Mesendoderm (in vitro differentiated cells): ENCODE measurements at regions not wholly inside any gene's neighbourhood (a gene's known extent, or its start where the extent isn't known, plus 50 kb on each side); places are given as distances from the start of the nearest gene placed in this dataset.

Source experiments
- DNase-seq: peaks from one replicate; pipeline ENCODE4 v3.0.0; 2013
- H2AK5ac ChIP-seq: 2 replicates; pipeline ENCODE4 v1.6.1; 2013; ENCODE audit warnings: low read length, inconsistent platforms
- H2BK120ac ChIP-seq: 2 replicates; pipeline ENCODE4 v1.6.1; 2013; ENCODE audit warnings: low read depth, mild to moderate bottlenecking, low read length, moderate library complexity, mixed read lengths
- H2BK15ac ChIP-seq: replicated peaks from 2 replicates; pipeline ENCODE4 v1.6.1; 2013; ENCODE audit warnings: low read depth, mild to moderate bottlenecking, moderate library complexity
- H2BK5ac ChIP-seq: 2 replicates; pipeline ENCODE4 v1.6.1; 2013; ENCODE audit warnings: low read length, inconsistent platforms
- H3K18ac ChIP-seq: 2 replicates; pipeline ENCODE4 v1.6.1; 2013; ENCODE audit warnings: mild to moderate bottlenecking, low read length, mixed read lengths
- H3K23ac ChIP-seq: one replicate; pipeline ENCODE4 v1.6.1; 2013; ENCODE audit warnings: low read length
- H3K27ac ChIP-seq: 2 replicates; pipeline ENCODE4 v1.5.1; 2013; ENCODE audit warnings: low read depth, mild to moderate bottlenecking, inconsistent platforms, low read length, moderate library complexity
- H3K27me3 ChIP-seq: 2 replicates; pipeline ENCODE4 v1.6.1; 2013; ENCODE audit warnings: low read length, control low read depth, mild to moderate bottlenecking, inconsistent platforms; ENCODE audit not compliant: insufficient read depth, poor library complexity
- H3K36me3 ChIP-seq: 2 replicates; pipeline ENCODE4 v1.6.1; 2013; ENCODE audit warnings: low read length, inconsistent platforms; ENCODE audit not compliant: control insufficient read depth, insufficient read depth
- H3K4ac ChIP-seq: one replicate; pipeline ENCODE4 v1.6.1; 2013; ENCODE audit warnings: low read depth, mild to moderate bottlenecking, low read length, moderate library complexity
- H3K4me1 ChIP-seq: 2 replicates; pipeline ENCODE4 v1.6.1; 2013; ENCODE audit warnings: low read depth, low read length, inconsistent platforms; ENCODE audit not compliant: control insufficient read depth
- H3K4me2 ChIP-seq: 2 replicates; pipeline ENCODE4 v1.6.1; 2013; ENCODE audit warnings: low read length
- H3K4me3 ChIP-seq: 2 replicates; pipeline ENCODE4 v1.5.1; 2013; ENCODE audit warnings: mild to moderate bottlenecking, low read length
- H3K56ac ChIP-seq: one replicate; pipeline ENCODE4 v1.6.1; 2013; ENCODE audit warnings: low read length
- H3K79me1 ChIP-seq: 2 replicates; pipeline ENCODE4 v1.6.1; 2013; ENCODE audit warnings: low read length, inconsistent platforms
- H3K79me2 ChIP-seq: 2 replicates; pipeline ENCODE4 v1.6.1; 2013; ENCODE audit warnings: mild to moderate bottlenecking, low read length; ENCODE audit not compliant: control insufficient read depth, insufficient read depth
- H3K9ac ChIP-seq: 2 replicates; pipeline ENCODE4 v1.6.1; 2013; ENCODE audit warnings: low read length, inconsistent platforms
- H4K5ac ChIP-seq: one replicate; pipeline ENCODE4 v1.6.1; 2013; ENCODE audit warnings: low read length
- H4K8ac ChIP-seq: one replicate; pipeline ENCODE4 v1.6.1; 2013; ENCODE audit warnings: low read depth, mild to moderate bottlenecking, control low read depth, low read length, moderate library complexity
- WGBS: extraction: QIAGEN DNeasy Blood & Tissue Kit; methylation state at CpG from one replicate; pipeline ENCODE4 v1.1.7; 2013; ENCODE audit warnings: low lambda C conversion rate, missing lambda C conversion rate; ENCODE audit not compliant: insufficient coverage; ENCODE audit errors: extremely low coverage; 5-methylcytosine and 5-hydroxymethylcytosine counted together

- H3K79me1 ChIP-seq = no peaks in the 10 kb centered on the region
- no peak for DNase-seq
- H2AK5ac ChIP-seq = no peak overlapping the region
- H3K18ac ChIP-seq = no peak overlapping the region
- no peaks in the 10 kb centered on the region for H3K4me1 ChIP-seq
- H4K8ac ChIP-seq = no peak overlapping the region
- no peak overlapping the region for H3K4me2 ChIP-seq
- H2BK120ac ChIP-seq = no peak overlapping the region
- H3K27me3 ChIP-seq = no peaks in the 10 kb centered on the region
- no peaks in the 10 kb centered on the region for H3K36me3 ChIP-seq
- H3K4me3 ChIP-seq = no peak overlapping the region
- no peak overlapping the region for H3K27ac ChIP-seq
- H2BK15ac ChIP-seq = no peak overlapping the region
- H3K23ac ChIP-seq = no peak overlapping the region
- H4K5ac ChIP-seq = no peak overlapping the region
- WGBS = no CpG with 5 or more reads among the region's 19 CpGs
- H3K9ac ChIP-seq = no peak overlapping the region
- no peak overlapping the region for H2BK5ac ChIP-seq
- no peak overlapping the region for H3K4ac ChIP-seq
- H3K56ac ChIP-seq = no peak overlapping the region
- no peaks in the 10 kb centered on the region for H3K79me2 ChIP-seq
Measured at GRCh38 chr16:73190688-73191659, 143.0 kb upstream of the ZFHX3 start.

GRCh38 chr16:73190256-73190655 lies 142.3 kb upstream of the ZFHX3 start:
- Histone ChIP-seq H3K79me1 (no peaks in the 10 kb centered on the region), H3K56ac (no peak overlapping the region), H3K4ac (no peak overlapping the region), H3K4me2 (no peak overlapping the region), H3K4me1 (no peaks in the 10 kb centered on the region), H3K27ac (no peak overlapping the region), H3K9ac (no peak overlapping the region), H3K79me2 (no peaks in the 10 kb centered on the region), H2BK15ac (no peak overlapping the region), H3K18ac (no peak overlapping the region), H2BK5ac (no peak overlapping the region), H3K27me3 (no peaks in the 10 kb centered on the region), H4K8ac (no peak overlapping the region), H3K36me3 (no peaks in the 10 kb centered on the region), H3K23ac (no peak overlapping the region), H2AK5ac (no peak overlapping the region), H3K4me3 (no peak overlapping the region), H2BK120ac (no peak overlapping the region), H4K5ac (no peak overlapping the region)
- no peak for DNase-seq
- WGBS = no CpG with 5 or more reads among the region's 2 CpGs

- no peaks in the 10 kb centered on the region for H3K36me3 ChIP-seq
- H3K79me1 ChIP-seq = no peaks in the 10 kb centered on the region
- H3K27me3 ChIP-seq = no peaks in the 10 kb centered on the region
- H3K79me2 ChIP-seq = no peaks in the 10 kb centered on the region
- no CpG with 5 or more reads among the region's 13 CpGs for WGBS
- H3K9ac ChIP-seq = no peak overlapping the region
- no peak overlapping the region for H2BK15ac ChIP-seq
- no peak for DNase-seq
- no peaks in the 10 kb centered on the region for H3K4me1 ChIP-seq
- no peak overlapping the region for H3K23ac ChIP-seq
- H3K4me3 ChIP-seq = no peak overlapping the region
- no peak overlapping the region for H3K27ac ChIP-seq
- no peak overlapping the region for H3K4ac ChIP-seq
- no peak overlapping the region for H3K18ac ChIP-seq
- no peak overlapping the region for H2BK5ac ChIP-seq
- no peak overlapping the region for H4K5ac ChIP-seq
- H4K8ac ChIP-seq = no peak overlapping the region
- H3K4me2 ChIP-seq = no peak overlapping the region
- H2AK5ac ChIP-seq = no peak overlapping the region
- H3K56ac ChIP-seq = no peak overlapping the region
- H2BK120ac ChIP-seq = no peak overlapping the region
Measured at GRCh38 chr16:73189136-73189535, 141.2 kb upstream of the ZFHX3 start.

GRCh38 chr16:73186752-73187601 lies 139.0 kb upstream of the ZFHX3 start:
- Histone ChIP-seq H3K79me2 (no peaks in the 10 kb centered on the region), H2AK5ac (no peak overlapping the region), H2BK5ac (no peak overlapping the region), H3K36me3 (no peaks in the 10 kb centered on the region), H3K56ac (no peak overlapping the region), H3K18ac (no peak overlapping the region), H3K27me3 (no peaks in the 10 kb centered on the region), H3K4me3 (no peak overlapping the region), H4K5ac (no peak overlapping the region), H3K27ac (no peak overlapping the region), H2BK15ac (no peak overlapping the region), H3K4ac (no peak overlapping the region), H3K4me1 (no peaks in the 10 kb centered on the region), H3K4me2 (no peak overlapping the region), H3K9ac (no peak overlapping the region), H2BK120ac (no peak overlapping the region), H3K23ac (no peak overlapping the region), H3K79me1 (no peaks in the 10 kb centered on the region), H4K8ac (no peak overlapping the region)
- WGBS = no CpG with 5 or more reads among the region's 4 CpGs
- DNase-seq = no peak

- Histone ChIP-seq H3K56ac (no peak overlapping the region), H2AK5ac (no peak overlapping the region), H3K27ac (no peak overlapping the region), H4K8ac (no peak overlapping the region), H3K27me3 (no peaks in the 10 kb centered on the region), H3K79me2 (no peaks in the 10 kb centered on the region), H2BK120ac (no peak overlapping the region), H3K4ac (no peak overlapping the region), H2BK15ac (no peak overlapping the region), H2BK5ac (no peak overlapping the region), H3K36me3 (no peaks in the 10 kb centered on the region), H3K4me1 (no peaks in the 10 kb centered on the region), H3K23ac (no peak overlapping the region), H4K5ac (no peak overlapping the region), H3K4me2 (no peak overlapping the region), H3K4me3 (no peak overlapping the region), H3K18ac (no peak overlapping the region), H3K9ac (no peak overlapping the region), H3K79me1 (no peaks in the 10 kb centered on the region)
- no peak for DNase-seq
- WGBS = no CpG with 5 or more reads among the region's 11 CpGs
Measured at GRCh38 chr16:73185737-73186136, 137.8 kb upstream of the ZFHX3 start.
